ENCODE measurements at regions not wholly inside any gene's neighbourhood (a gene's known extent, or its start where the extent isn't known, plus 50 kb on each side); places are given as distances from the start of the nearest gene placed in this dataset.
"Not testable (repeated sequence)": the region's sequence is repeated elsewhere in the genome, so short reads cannot be mapped to it uniquely, and the experiment has no call there.

DNA sequence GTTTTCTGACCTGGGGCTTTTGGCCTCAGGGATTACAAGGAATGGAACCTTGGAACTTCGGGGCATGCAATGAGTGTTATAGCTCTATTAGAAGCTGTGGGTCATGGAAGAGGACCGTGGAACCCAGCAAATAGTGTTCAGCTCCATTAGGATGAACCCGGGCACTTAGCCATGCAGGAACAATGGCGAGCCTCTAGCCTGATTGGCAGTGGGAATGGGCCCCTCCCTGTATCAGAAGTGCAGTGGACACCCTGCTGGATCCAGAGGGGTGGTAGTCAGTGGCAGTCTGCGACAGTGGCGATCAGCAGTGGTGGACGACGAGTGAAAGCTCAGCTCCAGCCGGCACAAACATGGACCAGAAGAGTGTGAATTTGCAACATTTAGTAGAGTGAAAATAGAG, 315.4 kb upstream of the TECRL start:
- no peak for DNase-seq (ENCODE audit: low read depth)

DNA sequence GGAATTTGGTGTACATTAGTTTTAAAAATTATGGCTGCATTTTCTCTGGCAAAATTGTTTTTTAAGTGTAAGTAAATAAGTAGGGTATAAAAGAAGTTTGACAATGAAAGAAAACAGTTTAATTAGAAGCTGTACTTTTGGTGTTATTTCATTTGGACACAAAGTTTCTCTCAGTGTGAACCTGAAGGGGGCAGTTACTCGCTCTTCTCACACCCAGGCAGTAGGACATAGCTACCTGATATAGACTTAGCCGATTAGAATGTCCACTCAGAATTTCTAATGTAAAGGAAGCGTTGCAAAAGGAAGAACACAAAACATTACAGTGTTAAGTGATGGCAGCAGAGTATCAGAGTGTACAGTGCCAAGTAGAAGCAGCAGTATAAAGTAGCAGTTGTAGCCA, 311.9 kb upstream of the TECRL start:
- no peak for DNase-seq (ENCODE audit: low read depth)

DNA sequence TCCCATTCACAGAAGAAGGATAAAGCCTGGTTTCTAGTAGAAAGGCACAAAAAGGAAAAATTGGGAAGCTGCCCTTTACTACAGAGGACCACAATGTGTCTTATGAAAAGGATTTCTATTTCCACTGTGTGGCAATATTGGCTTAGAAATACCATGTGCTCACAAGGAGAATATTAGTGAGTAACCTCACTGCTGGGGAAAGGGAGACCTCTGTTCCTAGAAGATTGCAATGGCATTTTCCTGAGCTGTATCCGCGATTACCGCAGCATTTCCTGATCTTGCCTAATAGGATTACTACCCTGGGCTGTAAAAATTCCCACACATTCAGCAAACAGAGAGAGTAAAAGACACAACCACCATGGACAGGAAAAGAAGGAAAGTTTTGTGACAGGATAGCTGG, 308.8 kb upstream of the TECRL start:
- no peak for DNase-seq (ENCODE audit: low read depth)

DNA sequence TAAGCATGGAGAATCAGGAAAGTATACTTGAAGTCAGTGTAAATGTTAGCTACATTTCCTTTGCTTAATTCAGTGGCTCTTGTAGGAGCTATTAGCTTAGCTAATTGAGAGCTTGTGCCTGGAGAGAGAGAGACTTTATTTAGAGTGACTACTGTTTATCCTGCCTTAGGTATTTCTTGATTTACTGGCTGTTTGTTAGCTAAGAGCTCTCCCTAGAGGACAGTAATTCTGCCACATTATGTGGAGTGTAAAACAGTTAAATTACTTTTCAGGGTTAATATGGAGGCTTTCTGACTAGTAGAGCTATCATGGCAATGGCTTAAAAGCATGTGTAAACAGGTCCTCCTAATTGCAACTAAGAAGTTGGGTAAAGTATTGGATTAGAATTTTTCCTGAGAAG, 306.5 kb upstream of the TECRL start:
- no peak for DNase-seq (ENCODE audit: low read depth)

DNA sequence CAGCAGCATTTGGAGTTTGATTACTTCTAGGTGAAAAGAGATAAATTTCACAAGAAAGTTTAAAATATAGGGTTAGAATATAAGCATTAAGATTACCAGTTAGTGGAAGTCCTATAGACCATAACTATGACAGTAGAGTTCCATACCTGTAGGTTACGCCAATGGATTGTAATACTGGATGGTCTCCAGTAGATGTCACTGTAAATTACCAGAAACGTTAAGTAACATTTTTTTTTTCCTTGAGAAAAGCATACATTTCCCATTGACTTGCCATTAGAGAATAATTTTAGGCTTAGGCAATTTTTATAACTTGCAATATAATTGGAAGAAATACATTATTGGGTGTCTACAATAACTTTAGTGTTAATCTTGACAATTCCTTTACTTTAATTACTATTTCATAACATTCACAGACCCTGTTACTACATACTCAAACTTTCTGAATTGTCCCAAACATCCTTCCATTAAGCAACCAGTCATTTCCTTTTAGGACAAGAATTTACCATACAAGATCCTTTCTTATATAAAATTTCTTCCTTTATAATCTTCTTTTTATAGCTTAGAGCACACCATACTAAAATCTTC, 304.1 kb upstream of the TECRL start:
- DNase-seq (ENCODE audit: low read depth): peak; percentile 0

DNA sequence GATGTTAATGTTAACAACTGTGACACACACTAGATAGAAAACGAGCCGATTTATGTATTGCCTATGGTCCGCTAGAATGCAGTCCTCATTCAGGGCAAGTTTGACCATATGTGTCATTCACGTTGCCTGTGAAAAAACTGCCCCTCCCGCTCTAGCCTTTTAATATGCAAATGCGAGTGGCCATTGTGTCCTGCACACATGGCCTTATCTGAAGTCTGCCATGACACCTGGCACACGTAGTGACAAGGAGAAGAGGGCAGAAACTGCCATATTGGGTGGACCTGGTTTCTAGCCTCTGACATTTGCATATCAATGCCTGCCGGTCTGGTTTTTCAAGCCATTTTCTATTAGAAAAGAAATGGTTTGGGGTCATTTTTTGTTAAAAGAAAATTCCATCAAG, 303.3 kb upstream of the TECRL start:
- no peak for DNase-seq (ENCODE audit: low read depth)

DNA sequence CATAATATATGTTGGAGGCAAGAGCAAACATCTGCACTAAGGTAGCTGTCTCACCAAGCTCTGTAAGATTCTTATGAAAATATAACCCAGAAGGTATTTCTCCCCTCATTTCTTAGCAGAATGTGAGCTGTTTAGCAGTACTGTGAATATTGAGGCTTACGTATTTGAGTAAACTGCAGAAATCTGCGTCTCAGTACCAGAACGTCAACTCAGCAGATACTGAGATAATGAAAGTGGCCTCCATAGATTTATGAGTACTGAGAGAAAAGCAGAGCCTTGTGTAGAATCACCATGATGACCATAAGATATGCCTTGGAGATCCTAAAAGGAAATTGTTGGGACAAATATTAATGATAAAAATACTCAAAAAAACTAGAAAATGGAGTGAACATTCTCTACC, 296.7 kb upstream of the TECRL start:
- no peak for DNase-seq (ENCODE audit: low read depth)

DNA sequence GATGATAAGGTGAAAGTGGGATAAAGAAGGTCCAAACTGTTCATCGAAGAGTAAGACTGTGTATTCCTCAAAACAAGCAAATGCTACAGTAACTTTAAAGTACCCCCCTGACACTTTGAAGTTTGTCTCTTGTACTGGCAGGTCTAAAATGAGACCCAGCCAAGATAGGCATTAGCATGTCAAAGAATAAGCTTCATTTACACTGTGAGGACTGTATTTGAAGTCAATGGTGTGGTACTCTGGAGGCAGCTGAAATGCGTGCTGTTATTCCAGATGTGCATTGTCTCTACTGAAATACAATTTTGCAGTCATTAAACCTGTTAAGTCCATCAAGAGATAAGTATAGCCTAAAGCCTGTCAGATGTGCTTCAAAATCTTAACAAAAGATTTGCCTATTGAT, 288.9 kb upstream of the TECRL start:
- no peak for DNase-seq (ENCODE audit: low read depth)

DNA sequence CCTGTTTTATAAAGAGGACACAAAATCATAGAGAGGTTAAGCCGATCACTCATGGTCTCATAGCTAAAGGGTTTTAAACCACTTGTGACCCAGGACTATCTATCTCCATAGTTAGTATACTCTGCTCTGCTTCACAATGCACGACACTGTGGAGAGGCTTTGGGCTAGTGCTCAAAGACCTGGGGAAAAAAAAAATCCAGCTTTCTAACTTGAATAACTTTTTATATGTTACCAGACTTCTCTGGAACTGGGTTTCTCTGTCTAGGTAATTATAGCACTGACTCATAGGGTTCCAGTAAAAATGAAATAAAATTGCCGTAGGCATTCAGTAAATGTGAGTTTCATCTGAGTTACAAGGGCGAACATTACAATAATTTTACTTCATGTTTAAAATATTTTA, 273.7 kb upstream of the TECRL start:
- no peak for DNase-seq (ENCODE audit: low read depth)

DNA sequence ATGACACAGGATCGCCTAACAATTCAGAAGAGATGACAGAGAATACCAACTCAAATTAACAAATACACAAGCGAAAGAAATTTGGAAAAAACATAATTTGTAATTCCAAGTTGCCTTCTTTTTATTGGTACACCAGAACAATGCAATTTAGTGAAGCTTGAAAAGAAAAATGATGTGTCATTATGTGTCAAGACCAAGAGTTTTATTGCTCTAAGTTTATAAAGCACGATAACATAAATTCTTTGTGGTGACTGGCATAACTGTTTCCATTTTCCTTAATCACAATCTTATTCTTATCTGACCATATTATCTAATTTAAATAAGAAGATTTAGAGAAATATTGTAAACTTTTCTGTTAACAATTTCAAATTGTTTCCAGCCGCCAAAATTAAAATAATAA, 273.2 kb upstream of the TECRL start:
- DNase-seq (ENCODE audit: low read depth): no peak

DNA sequence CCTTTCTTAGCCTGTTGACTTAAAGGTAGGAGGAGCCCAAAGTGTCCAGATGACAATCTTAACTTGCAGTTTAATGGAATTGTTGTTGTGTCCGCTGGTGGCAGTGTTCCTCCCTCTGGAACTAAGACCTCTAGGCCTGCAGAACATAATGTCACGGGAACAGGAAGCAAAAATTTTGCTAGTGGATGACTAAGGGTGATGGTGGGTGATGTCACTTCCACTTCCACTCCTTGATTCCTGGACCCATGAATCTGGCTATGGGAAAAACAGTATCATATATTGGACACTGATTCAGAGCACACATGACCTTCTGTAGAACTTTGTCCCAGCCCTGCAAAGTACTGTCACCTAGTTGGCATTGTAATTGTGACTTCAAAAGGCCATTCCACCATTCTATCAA, 263.9 kb upstream of the TECRL start:
- DNase-seq (ENCODE audit: low read depth): not testable (repeated sequence)

DNA sequence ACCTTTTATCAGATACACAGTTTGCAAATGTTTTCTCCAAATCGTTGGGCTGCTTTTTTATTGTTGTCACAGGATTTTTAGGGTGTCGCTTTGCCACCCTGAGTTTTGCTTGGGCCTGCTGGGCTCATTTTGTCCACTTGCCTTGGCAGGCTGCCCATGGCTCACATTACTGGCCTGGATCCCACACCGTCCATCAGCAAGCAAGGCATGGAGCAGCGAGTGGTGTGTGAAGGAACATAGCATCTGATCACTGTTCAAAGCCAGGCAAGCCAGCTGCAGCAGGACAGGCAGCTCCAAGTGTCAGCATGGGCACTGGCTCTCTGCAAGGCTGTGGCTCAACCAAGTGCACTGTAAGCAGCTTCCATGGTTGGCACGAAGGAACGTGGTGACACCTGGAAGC, 261.4 kb upstream of the TECRL start:
- DNase-seq (ENCODE audit: low read depth): no peak

DNA sequence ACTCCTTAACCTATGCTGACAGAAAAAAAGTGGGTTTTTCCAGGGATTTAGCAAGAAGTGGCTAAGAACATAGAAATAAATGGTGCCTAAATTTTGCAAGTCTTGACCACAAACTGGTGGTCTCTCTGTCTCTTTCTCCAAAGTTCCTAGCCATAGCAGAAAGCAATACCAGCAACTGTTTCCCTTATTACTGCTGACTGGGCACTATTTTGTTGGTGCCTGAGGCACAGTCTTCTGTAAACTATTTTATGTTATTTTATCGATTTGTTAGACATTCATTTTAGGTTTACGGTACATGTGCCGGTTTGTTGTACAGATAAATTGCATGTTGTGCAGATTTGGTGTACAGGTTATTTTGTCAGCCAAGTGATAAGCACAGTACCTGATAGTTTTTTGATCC, 234.6 kb upstream of the TECRL start:
- no peak for DNase-seq (ENCODE audit: low read depth)

DNA sequence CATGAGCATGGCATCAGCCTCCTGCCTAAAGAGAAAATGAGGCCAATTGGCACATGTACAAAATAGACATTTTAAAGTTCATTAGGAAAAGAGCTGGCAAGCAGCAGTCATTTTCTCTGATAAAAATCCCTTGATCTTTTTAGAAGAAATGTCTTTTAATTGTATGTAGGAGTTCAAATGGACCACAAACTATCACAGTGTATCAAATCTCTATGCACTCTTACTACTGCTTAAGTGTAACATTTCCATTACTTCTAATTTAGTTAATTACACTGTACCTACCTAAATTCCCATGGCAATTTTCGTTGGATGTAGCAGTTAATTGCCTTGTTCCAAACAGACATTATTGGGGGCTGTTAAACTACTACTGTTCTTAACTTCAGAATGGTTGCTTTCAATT, 233.7 kb upstream of the TECRL start:
- DNase-seq (ENCODE audit: low read depth): no peak

DNA sequence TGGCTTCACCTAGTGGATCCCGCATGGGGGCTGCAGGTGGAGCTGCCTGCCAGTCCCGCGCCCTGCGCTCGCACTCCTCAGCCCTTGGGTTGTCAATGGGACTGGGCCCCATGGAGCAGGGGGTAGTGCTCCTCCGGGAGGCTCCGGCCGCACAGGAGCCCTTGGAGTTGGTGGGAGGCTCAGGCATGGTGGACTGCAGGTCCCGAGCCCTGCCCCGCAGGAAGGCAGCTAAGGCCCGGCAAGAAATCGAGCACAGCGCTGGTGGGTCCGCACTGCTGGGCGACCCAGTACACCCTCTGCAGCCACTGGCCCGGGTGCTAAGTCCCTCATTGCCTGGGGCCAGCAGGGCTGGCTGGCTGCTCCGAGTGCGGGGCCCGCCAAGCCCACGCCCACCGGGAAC, 231.2 kb upstream of the TECRL start:
- not testable (repeated sequence) for DNase-seq (ENCODE audit: low read depth)

DNA sequence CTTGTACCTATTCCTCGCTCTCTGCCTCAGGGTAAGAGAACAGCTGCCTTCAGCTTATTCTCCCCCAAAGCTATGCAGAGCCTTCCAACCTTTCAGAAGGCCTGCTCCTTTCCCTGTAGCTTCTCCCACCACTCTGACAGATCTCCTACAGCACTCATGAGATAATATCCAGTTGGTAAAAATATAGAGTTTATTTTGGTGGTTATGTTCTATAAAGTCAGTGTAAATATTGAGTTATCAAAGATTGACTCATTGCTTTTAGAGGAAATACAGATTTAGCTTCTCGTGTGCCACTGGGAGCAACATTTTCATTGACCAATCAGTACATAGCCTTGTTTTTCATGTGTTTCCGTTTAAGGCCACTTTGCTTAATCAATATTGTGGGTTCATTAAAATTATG, 216.2 kb upstream of the TECRL start:
- no peak for DNase-seq (ENCODE audit: low read depth)

DNA sequence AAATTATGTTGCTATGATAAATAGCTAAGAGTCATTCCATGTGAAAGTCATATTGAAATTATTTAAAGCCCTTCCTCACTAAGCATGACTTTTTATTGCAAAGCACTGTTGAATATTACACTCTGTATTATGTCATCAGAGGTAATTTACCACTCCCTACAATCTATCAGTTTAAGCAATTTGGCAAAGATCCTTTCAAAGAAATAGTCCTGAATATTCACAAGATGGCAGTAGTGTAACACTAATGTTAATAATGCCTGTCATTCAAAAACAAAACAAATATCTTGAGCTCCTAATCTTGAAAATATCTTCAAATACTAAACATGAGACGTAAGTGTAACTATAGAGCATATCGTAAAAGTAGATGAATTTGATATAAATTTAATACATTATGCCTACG, 208.6 kb upstream of the TECRL start:
- DNase-seq (ENCODE audit: low read depth): no peak

DNA sequence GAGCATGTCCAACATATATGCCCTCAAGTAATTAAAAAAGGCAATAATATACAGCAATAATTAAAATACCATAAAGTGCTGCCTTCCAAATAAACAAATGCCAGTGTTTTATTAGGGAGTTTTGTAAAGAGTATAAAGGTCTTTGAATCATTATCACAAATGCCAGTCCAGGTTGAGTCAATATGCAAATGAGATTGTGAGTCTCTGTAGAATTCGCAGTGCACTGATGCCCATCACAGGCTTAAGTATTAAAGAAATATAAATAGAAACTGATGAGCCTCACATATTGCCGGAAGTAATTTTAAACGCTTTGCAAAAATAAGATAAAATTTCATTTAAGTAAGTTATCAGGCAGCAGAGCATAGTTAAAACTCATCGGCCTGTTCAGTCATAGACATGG, 205.0 kb upstream of the TECRL start:
- DNase-seq (ENCODE audit: low read depth): no peak

DNA sequence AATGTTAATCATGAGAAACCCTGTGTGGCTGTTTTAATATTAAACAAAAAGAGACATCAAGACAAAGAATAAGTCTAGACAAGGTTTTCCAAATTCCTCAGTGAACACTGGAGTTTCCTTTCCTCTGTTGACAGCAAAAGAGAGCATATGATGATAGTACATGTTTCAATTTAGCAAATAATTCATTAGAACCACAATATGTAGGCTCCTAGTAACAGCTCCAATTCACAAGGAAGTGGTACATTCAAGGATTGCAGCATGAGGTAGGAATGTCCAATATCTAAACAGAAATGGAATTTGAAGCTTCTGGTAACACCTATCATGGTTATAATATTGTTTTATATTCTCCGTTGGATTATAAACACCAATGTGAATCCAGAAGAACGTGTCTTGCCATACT, 203.8 kb upstream of the TECRL start:
- DNase-seq (ENCODE audit: low read depth): no peak

DNA sequence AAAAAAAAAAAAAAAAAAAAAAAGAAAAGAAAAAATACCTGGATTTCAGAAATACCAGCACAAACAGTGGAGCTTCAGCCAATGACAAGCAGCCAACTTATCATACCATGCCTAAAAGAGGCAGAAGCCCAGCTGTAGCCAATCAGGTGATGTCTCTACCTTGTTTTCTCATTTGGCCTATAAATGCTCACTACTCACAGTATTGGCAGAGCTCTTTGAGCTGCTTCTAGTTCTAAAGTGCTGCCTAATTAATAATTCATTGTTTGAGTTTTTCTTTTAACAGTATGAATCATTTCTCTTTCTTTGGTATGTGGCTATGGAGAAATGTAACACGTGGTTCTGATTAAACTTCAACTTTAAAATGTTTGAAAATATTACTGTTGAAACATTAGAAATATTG, 188.8 kb upstream of the TECRL start:
- DNase-seq (ENCODE audit: low read depth): no peak

DNA sequence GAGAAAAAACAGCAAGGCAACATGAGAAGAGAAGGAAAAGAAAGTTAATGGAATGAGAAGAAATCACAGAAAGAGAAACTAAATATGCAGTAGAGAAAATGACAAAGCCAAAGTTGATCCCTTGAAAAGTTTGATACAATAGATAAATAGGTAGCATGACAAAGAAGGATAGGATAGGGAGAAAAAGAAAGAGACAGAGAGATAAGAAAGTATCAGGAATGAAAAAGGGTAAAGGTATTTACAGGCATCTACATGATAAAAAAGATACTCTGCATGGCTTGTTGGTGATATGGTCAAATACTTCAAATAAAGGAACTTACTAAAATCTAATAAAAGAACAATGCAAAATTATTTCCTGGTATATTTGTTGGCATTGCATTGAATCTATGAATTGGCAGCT, 185.5 kb upstream of the TECRL start:
- DNase-seq (ENCODE audit: low read depth): no peak

DNA sequence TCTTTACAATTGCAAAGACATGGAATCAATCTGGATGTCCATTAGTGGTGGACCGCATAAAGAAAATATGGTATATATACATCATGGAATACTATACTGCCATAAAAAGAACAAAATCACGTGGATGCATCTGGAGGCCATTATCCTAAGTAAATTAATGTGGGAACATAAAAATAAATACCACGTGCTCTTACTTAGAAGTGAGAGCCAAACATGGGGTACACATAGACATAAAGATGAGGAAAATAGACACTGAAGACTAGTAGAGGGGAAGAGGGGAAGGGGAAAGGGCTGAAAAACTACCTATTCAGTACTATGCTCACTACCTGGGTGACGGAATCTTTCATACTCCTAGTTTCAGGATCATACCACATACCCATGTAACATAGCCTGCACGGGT, 179.3 kb upstream of the TECRL start:
- no peak for DNase-seq (ENCODE audit: low read depth)

DNA sequence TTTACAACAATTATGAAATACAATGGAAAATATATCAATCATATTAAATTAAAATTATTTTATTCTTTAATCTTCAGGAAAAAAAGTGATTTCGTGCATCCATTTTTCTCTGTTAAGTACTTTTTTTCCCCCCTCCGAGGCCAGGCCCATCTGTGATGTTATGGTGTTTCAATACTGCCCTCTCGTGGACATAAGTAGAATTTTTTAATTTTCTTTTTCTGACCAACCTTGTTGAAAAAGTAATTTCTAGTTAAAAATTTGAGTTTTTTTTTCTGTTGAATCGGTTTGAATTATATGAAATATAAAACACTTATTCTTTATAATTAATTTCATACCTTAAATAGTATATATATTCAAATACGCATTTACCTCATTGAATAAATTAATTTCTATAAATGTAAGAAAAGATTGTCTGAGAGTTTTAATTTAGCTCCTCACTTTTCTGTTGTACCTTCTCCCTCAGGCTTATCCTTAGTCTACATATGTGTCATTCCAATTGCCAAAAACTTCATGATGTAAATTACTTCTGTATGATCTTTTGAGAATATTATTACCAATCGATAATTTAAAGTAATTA, 175.8 kb upstream of the TECRL start:
- peak; percentile 43 for DNase-seq (ENCODE audit: low read depth)

DNA sequence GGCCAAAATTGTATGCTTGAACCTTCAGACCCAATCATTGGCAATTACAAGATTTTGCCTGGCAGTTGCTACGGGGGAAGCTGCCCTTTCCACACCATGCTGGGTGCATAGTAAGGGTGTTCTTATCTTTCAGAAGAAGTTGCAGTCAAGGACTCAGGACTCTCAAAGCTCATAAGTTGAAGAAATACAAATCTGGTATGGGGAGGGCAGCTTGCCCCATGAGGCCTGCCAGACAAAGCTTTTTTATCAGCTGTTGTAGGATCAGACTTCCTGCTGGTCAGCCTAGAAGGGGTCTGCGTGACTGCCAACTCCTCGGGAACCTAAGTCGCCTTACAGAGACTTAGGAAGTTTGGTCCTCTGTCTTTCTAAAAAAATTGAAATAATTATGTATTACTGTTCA, 174.9 kb upstream of the TECRL start:
- no peak for DNase-seq (ENCODE audit: low read depth)

DNA sequence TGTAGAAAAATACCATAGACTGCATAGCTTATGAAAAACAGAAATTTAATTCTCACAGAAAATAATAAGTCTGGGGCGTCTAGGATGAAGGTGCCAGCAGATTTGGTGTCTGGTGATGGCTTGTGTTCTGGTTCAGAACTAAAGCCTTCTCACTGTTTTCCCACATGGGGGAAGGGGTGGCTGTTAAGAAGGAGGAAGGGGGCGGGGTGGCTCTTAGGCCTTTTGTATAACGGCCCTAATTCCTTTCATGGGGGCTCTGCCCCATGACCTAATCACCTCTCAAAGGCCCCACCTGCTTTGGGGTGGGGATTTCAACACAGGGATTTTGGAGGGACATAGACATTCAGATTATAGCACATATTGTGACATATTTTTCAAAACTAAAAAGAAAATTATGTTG, 173.2 kb upstream of the TECRL start:
- DNase-seq (ENCODE audit: low read depth): no peak

All from fibroblast of the conjunctiva (primary cell).